Mucosa of rectum (tissue), 2 donors: ENCODE measurements at regions not wholly inside any gene's neighbourhood (a gene's known extent, or its start where the extent isn't known, plus 50 kb on each side); places are given as distances from the start of the nearest gene placed in this dataset.

Experiments used
- H3K27ac ChIP-seq, 2 donors: one replicate each; pipeline ENCODE4 v1.7.0; 2013; ENCODE audit warnings: inconsistent platforms in 2 of 2, low read depth in 2 of 2, low read length in 2 of 2
- H3K27me3 ChIP-seq, 2 donors: one replicate each; pipeline ENCODE4 v1.7.0; 2013; ENCODE audit warnings: low read length in 2 of 2; ENCODE audit not compliant: control insufficient read depth in 2 of 2, insufficient read depth in 2 of 2
- H3K36me3 ChIP-seq, 2 donors: one replicate each; pipeline ENCODE4 v1.7.0; 2013; ENCODE audit warnings: low read length in 2 of 2; ENCODE audit not compliant: control insufficient read depth in 2 of 2, insufficient read depth in 2 of 2
- H3K4me1 ChIP-seq, 2 donors: one replicate each; pipeline ENCODE4 v1.7.0; 2013; ENCODE audit warnings: low read length in 2 of 2, mild to moderate bottlenecking in 1 of 2; ENCODE audit not compliant: control insufficient read depth in 2 of 2, insufficient read depth in 2 of 2
- H3K4me3 ChIP-seq, 2 donors: one replicate each; pipeline ENCODE4 v1.7.0; 2013; ENCODE audit warnings: low read length in 2 of 2
- H3K9ac ChIP-seq, 2 donors: one replicate each; pipeline ENCODE4 v1.7.0; 2013; ENCODE audit warnings: low read length in 2 of 2, low read depth in 1 of 2, mild to moderate bottlenecking in 1 of 2
- H3K9me3 ChIP-seq, 2 donors: one replicate each; pipeline ENCODE4 v1.7.0; 2013; ENCODE audit warnings: low read length in 2 of 2; ENCODE audit not compliant: control insufficient read depth in 2 of 2
- donor health status: healthy.
- donor health status: Normal muscosa, but diverticular disease.

GRCh38 chr7:50868426-50869100 is 85.9 kb upstream of the GRB10 start:
- Histone ChIP-seq H3K4me1 (no peaks in the 10 kb centered on the region), H3K27ac (no peak overlapping the region), H3K4me3 (no peak overlapping the region), H3K27me3 (no peaks in the 10 kb centered on the region), H3K36me3 (no peaks in the 10 kb centered on the region), H3K9ac (no peak overlapping the region), H3K9me3 (no peaks in the 10 kb centered on the region)

GRCh38 chr7:50867034-50867356 is 84.3 kb upstream of the GRB10 start:
- Histone ChIP-seq H3K27ac (no peak overlapping the region), H3K4me3 (no peak overlapping the region), H3K9ac (no peak overlapping the region), H3K4me1 (no peaks in the 10 kb centered on the region), H3K36me3 (no peaks in the 10 kb centered on the region), H3K27me3 (no peaks in the 10 kb centered on the region), H3K9me3 (no peaks in the 10 kb centered on the region)

- Histone ChIP-seq H3K27me3 (no peaks in the 10 kb centered on the region), H3K36me3 (no peaks in the 10 kb centered on the region), H3K9me3 (no peaks in the 10 kb centered on the region), H3K4me3 (no peak overlapping the region), H3K27ac (no peak overlapping the region), H3K4me1 (no peaks in the 10 kb centered on the region), H3K9ac (no peak overlapping the region)
These were observed 83.8 kb upstream of the GRB10 start for GRCh38 chr7:50866343-50867033.

- Histone ChIP-seq H3K9ac (no peak overlapping the region), H3K4me3 (no peak overlapping the region), H3K27me3 (no peaks in the 10 kb centered on the region), H3K27ac (no peak overlapping the region), H3K9me3 (no peaks in the 10 kb centered on the region), H3K4me1 (no peaks in the 10 kb centered on the region), H3K36me3 (no peaks in the 10 kb centered on the region)
These were observed 82.8 kb upstream of the GRB10 start for GRCh38 chr7:50865450-50865849.

- H3K27me3 ChIP-seq: no peaks in the 10 kb centered on the region
- H3K9ac ChIP-seq: no peak overlapping the region
- no peaks in the 10 kb centered on the region for H3K36me3 ChIP-seq
- H3K4me3 ChIP-seq: no peak overlapping the region
- H3K27ac ChIP-seq: no peak overlapping the region
- no peaks in the 10 kb centered on the region for H3K4me1 ChIP-seq
- H3K9me3 ChIP-seq: no peaks in the 10 kb centered on the region
These were observed 82.0 kb upstream of the GRB10 start for GRCh38 chr7:50864694-50865093.

DNA sequence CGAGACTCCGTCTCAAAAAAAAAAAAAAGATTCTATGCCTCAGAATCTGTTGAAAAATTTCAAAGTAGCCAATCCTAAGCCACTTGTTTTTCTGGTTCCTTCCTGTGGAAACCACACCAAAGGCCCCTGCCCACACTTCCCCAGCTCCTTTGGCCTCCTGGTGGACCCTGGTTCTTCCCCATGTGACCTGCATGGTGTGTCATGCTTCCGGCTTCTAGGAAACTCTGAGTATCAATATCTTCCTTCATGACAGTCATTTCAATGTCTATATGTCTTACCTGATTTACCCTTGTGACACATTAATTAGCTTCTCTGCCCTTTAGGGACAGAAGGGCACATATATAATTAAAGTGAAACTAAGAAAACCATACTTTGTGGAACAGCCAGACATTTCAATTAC is 80.4 kb upstream of the GRB10 start:
- H3K9ac ChIP-seq: no peak overlapping the region
- H3K4me1 ChIP-seq: no peaks in the 10 kb centered on the region
- no peaks in the 10 kb centered on the region for H3K9me3 ChIP-seq
- H3K27ac ChIP-seq: no peak overlapping the region
- no peaks in the 10 kb centered on the region for H3K36me3 ChIP-seq
- no peaks in the 10 kb centered on the region for H3K27me3 ChIP-seq
- no peak overlapping the region for H3K4me3 ChIP-seq

DNA sequence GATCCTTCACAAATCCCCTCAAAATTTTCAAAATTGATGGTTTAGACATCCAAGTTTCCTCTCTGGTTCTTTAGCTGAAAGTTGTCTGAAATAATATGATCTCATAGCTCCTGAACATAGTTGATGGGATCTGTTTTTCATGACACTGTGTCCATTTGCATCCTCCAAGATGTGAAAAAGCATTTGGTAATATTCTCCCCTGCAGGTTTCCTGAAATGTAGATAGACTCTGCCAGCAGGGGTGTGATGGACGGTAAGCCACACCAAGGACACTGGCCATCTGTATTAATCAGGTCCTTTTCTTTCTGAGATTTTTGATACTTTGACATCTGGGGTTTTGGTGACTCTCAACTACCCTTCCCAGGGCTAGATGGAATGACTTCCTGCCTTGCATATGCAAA is 79.6 kb upstream of the GRB10 start:
- Histone ChIP-seq H3K27me3 (no peaks in the 10 kb centered on the region), H3K36me3 (no peaks in the 10 kb centered on the region), H3K9me3 (no peaks in the 10 kb centered on the region), H3K9ac (no peak overlapping the region), H3K4me1 (no peaks in the 10 kb centered on the region), H3K4me3 (no peak overlapping the region), H3K27ac (no peak overlapping the region)

GRCh38 chr7:50860598-50860997 is 77.9 kb upstream of the GRB10 start:
- Histone ChIP-seq H3K4me3 (no peak overlapping the region), H3K9ac (no peak overlapping the region), H3K27ac (no peak overlapping the region), H3K4me1 (no peaks in the 10 kb centered on the region), H3K9me3 (no peaks in the 10 kb centered on the region), H3K27me3 (no peaks in the 10 kb centered on the region), H3K36me3 (no peaks in the 10 kb centered on the region)

- H3K36me3 ChIP-seq: no peaks in the 10 kb centered on the region
- H3K4me1 ChIP-seq: no peaks in the 10 kb centered on the region
These were observed 77.5 kb upstream of the GRB10 start for GRCh38 chr7:50860174-50860573.

GRCh38 chr7:50858528-50859245 is 76.0 kb upstream of the GRB10 start:
- no peaks in the 10 kb centered on the region for H3K36me3 ChIP-seq
- no peak overlapping the region for H3K27ac ChIP-seq
- H3K9ac ChIP-seq: no peak overlapping the region
- no peaks in the 10 kb centered on the region for H3K9me3 ChIP-seq
- no peaks in the 10 kb centered on the region for H3K4me1 ChIP-seq
- no peaks in the 10 kb centered on the region for H3K27me3 ChIP-seq
- no peak overlapping the region for H3K4me3 ChIP-seq

More at GRCh38 chr7:50860174-50860573, 77.5 kb upstream of the GRB10 start:
- H3K9ac ChIP-seq: no peak overlapping the region
- H3K4me3 ChIP-seq: no peak overlapping the region
- no peaks in the 10 kb centered on the region for H3K9me3 ChIP-seq
- no peaks in the 10 kb centered on the region for H3K27me3 ChIP-seq
- H3K27ac ChIP-seq: no peak overlapping the region
